Left colon (tissue), 2 donors: ENCODE measurements at regions not wholly inside any gene's neighbourhood (a gene's known extent, or its start where the extent isn't known, plus 50 kb on each side); places are given as distances from the start of the nearest gene placed in this dataset.
"Not testable (repeated sequence)": the region's sequence is repeated elsewhere in the genome, so short reads cannot be mapped to it uniquely, and the experiment has no call there.

Experiments used
- ATAC-seq: fragments of 200-7000 bp; cut with Tn5 transposase; one replicate; pipeline ENCODE4 v1.9.1; 2020; ENCODE audit warnings: mild to moderate bottlenecking, moderate library complexity
- DNase-seq, 2 donors: peaks; one replicate each; pipeline ENCODE4 v3.0.0-alpha.2; 2020
- intact Hi-C, 2 donors: fragments of 100-400 bp; cut with DNase I in 1 of 2; cut with micrococcal nuclease in 1 of 2; formaldehyde crosslinking; loops; one replicate each; pipeline versions ENCODE4 v1.11.2 to v1.14.0; 2022; cut with DNase I, micrococcal nuclease
- donor health status: DM: no; HTN: no; CAD: no.
- donor health status: DM: yes; HTN: yes; CAD: no.

GRCh38 chr5:136764601-136765000 lies 399.3 kb upstream of the TRPC7 start:
- DNase-seq (no peak), ATAC-seq (no peak)
- intact Hi-C loops: no loop called here

- intact Hi-C loops: no loop called here
- no peak for DNase-seq
- no peak for ATAC-seq
Measured at GRCh38 chr5:136763548-136763947, 398.2 kb upstream of the TRPC7 start.

- intact Hi-C loops: no loop called here
- DNase-seq (no peak), ATAC-seq (no peak)
Measured at GRCh38 chr5:136754216-136754615, 388.9 kb upstream of the TRPC7 start.

GRCh38 chr5:136750224-136750862 lies 385.0 kb upstream of the TRPC7 start:
- intact Hi-C loops: no loop called here
- ATAC-seq (no peak), DNase-seq (no peak)

GRCh38 chr5:136749016-136749415 lies 383.7 kb upstream of the TRPC7 start:
- DNase-seq (no peak), ATAC-seq (no peak)
- intact Hi-C loops: no loop called here

- ATAC-seq (no peak), DNase-seq (no peak)
- intact Hi-C loops: no loop called here
Measured at GRCh38 chr5:136743052-136743451, 377.7 kb upstream of the TRPC7 start.

GRCh38 chr5:136740228-136740627 lies 374.9 kb upstream of the TRPC7 start:
- no peak for DNase-seq
- no peak for ATAC-seq
- intact Hi-C loops: no loop called here

- DNase-seq, ATAC-seq, intact Hi-C loops: not testable (repeated sequence)
Measured at GRCh38 chr5:136739271-136739670, 373.9 kb upstream of the TRPC7 start.

- intact Hi-C loops: no loop called here
- no peak for ATAC-seq
- no peak for DNase-seq
Measured at GRCh38 chr5:136738829-136739228, 373.5 kb upstream of the TRPC7 start.

- no peak for ATAC-seq
- intact Hi-C loops: no loop called here
Measured at GRCh38 chr5:136736021-136736420, 370.7 kb upstream of the TRPC7 start.

GRCh38 chr5:136735611-136736010 lies 370.3 kb upstream of the TRPC7 start:
- DNase-seq, intact Hi-C loops, ATAC-seq: not testable (repeated sequence)

More at GRCh38 chr5:136736021-136736420, 370.7 kb upstream of the TRPC7 start:
- DNase-seq: no peak

- DNase-seq: no peak
- intact Hi-C loops: no loop called here
- ATAC-seq: no peak
Measured at GRCh38 chr5:136734628-136735027, 369.3 kb upstream of the TRPC7 start.

GRCh38 chr5:136732751-136733150 lies 367.4 kb upstream of the TRPC7 start:
- intact Hi-C loops: no loop called here
- ATAC-seq (no peak), DNase-seq (no peak)

GRCh38 chr5:136731241-136731900 lies 366.0 kb upstream of the TRPC7 start:
- intact Hi-C loops: no loop called here
- no peak for DNase-seq
- no peak for ATAC-seq

- DNase-seq: no peak
- ATAC-seq: no peak
Measured at GRCh38 chr5:136730426-136730825, 365.1 kb upstream of the TRPC7 start.

GRCh38 chr5:136729901-136730355 lies 364.6 kb upstream of the TRPC7 start:
- intact Hi-C loops: no loop called here
- no peak for DNase-seq
- ATAC-seq: no peak

More at GRCh38 chr5:136730426-136730825, 365.1 kb upstream of the TRPC7 start:
- intact Hi-C loops: no loop called here

- intact Hi-C loops: no loop called here
- no peak for ATAC-seq
- no peak for DNase-seq
Measured at GRCh38 chr5:136726506-136726905, 361.2 kb upstream of the TRPC7 start.

- intact Hi-C loops: no loop called here
- DNase-seq (no peak), ATAC-seq (no peak)
Measured at GRCh38 chr5:136724161-136724560, 358.8 kb upstream of the TRPC7 start.

GRCh38 chr5:136722581-136722980 lies 357.2 kb upstream of the TRPC7 start:
- DNase-seq (no peak), ATAC-seq (no peak)
- intact Hi-C loops: no loop called here

- intact Hi-C loops: no loop called here
- ATAC-seq (no peak), DNase-seq (no peak)
Measured at GRCh38 chr5:136722086-136722485, 356.7 kb upstream of the TRPC7 start.

GRCh38 chr5:136720674-136721073 lies 355.3 kb upstream of the TRPC7 start:
- DNase-seq (no peak), ATAC-seq (no peak)
- intact Hi-C loops: no loop called here
